ENCODE measurements at regions not wholly inside any gene's neighbourhood (a gene's known extent, or its start where the extent isn't known, plus 50 kb on each side); places are given as distances from the start of the nearest gene placed in this dataset.

- peaks cover 11% of the 10 kb centered on the region for H3K9me3 Mint-ChIP-seq (ENCODE audit: unreplicated experiment)
- no peaks in the 10 kb centered on the region for H3K4me1 Mint-ChIP-seq (ENCODE audit: insufficient read depth, unreplicated experiment)
- H3K27me3 Mint-ChIP-seq (ENCODE audit: insufficient read depth, unreplicated experiment), result no peaks in the 10 kb centered on the region
- ChIA-PET CTCF (no interaction called here), POLR2A (no interaction called here)
- no peak overlapping the region for H3K4me3 Mint-ChIP-seq (ENCODE audit: unreplicated experiment)
- no peak overlapping the region for H3K27ac Mint-ChIP-seq (ENCODE audit: low read depth, unreplicated experiment)
- DNase-seq (ENCODE audit: unreplicated experiment), result no peak
- BruUV-seq (replicated peaks), result no TSS peak
- TF ChIP-seq CTCF (IDR thresholded peaks at IDR 0.05; ENCODE audit: unreplicated experiment), result no peak
- intact Hi-C loops (cut with micrococcal nuclease), result no loop called here
- H3K36me3 Mint-ChIP-seq (ENCODE audit: insufficient read depth, unreplicated experiment), result no peaks in the 10 kb centered on the region
These were observed 555.1 kb upstream of the EPHA6 start for GRCh38 chr3:96259299-96259698.

GRCh38 chr3:96264701-96265100 is 549.7 kb upstream of the EPHA6 start:
- Mint-ChIP-seq H3K27me3 (ENCODE audit: insufficient read depth, unreplicated experiment) (no peaks in the 10 kb centered on the region), H3K4me1 (ENCODE audit: insufficient read depth, unreplicated experiment) (peaks cover 19% of the 10 kb centered on the region), H3K36me3 (ENCODE audit: insufficient read depth, unreplicated experiment) (no peaks in the 10 kb centered on the region), H3K9me3 (ENCODE audit: unreplicated experiment) (peaks cover 11% of the 10 kb centered on the region), H3K4me3 (ENCODE audit: unreplicated experiment) (no peak overlapping the region), H3K27ac (ENCODE audit: low read depth, unreplicated experiment) (no peak overlapping the region)
- intact Hi-C loops (cut with micrococcal nuclease), result no loop called here
- TF ChIP-seq CTCF (IDR thresholded peaks at IDR 0.05; ENCODE audit: unreplicated experiment), result no peak
- no peak for DNase-seq (ENCODE audit: unreplicated experiment)
- BruUV-seq (replicated peaks), result no TSS peak
- ChIA-PET POLR2A (no interaction called here), CTCF (no interaction called here)

GRCh38 chr3:96266395-96267190 is 547.8 kb upstream of the EPHA6 start:
- H3K9me3 Mint-ChIP-seq (ENCODE audit: unreplicated experiment), result peaks cover 2% of the 10 kb centered on the region
- BruUV-seq (replicated peaks), result no TSS peak
- peaks cover 19% of the 10 kb centered on the region for H3K4me1 Mint-ChIP-seq (ENCODE audit: insufficient read depth, unreplicated experiment)
- H3K36me3 Mint-ChIP-seq (ENCODE audit: insufficient read depth, unreplicated experiment), result no peaks in the 10 kb centered on the region
- no peak overlapping the region for H3K27ac Mint-ChIP-seq (ENCODE audit: low read depth, unreplicated experiment)
- peak; percentile 69 for DNase-seq (ENCODE audit: unreplicated experiment)
- CTCF ChIA-PET, result no interaction called here
- POLR2A ChIA-PET, result interaction anchor here (0.6 kb wide), 1 partner anchor 773 kb away, joined by 3 read pairs; no protein-coding TSS in a partner anchor
- intact Hi-C loops (cut with micrococcal nuclease), result no loop called here
- no peak overlapping the region for H3K4me3 Mint-ChIP-seq (ENCODE audit: unreplicated experiment)
- no peaks in the 10 kb centered on the region for H3K27me3 Mint-ChIP-seq (ENCODE audit: insufficient read depth, unreplicated experiment)
- TF ChIP-seq CTCF (IDR thresholded peaks at IDR 0.05; ENCODE audit: unreplicated experiment), result no peak

- intact Hi-C loops (cut with micrococcal nuclease), result no loop called here
- no peak for DNase-seq (ENCODE audit: unreplicated experiment)
- Mint-ChIP-seq H3K27me3 (ENCODE audit: insufficient read depth, unreplicated experiment) (no peaks in the 10 kb centered on the region), H3K4me1 (ENCODE audit: insufficient read depth, unreplicated experiment) (peaks cover 19% of the 10 kb centered on the region), H3K36me3 (ENCODE audit: insufficient read depth, unreplicated experiment) (no peaks in the 10 kb centered on the region), H3K4me3 (ENCODE audit: unreplicated experiment) (no peak overlapping the region), H3K9me3 (ENCODE audit: unreplicated experiment) (no peaks in the 10 kb centered on the region), H3K27ac (ENCODE audit: low read depth, unreplicated experiment) (no peak overlapping the region)
- BruUV-seq (replicated peaks), result no TSS peak
- no peak for TF ChIP-seq CTCF (IDR thresholded peaks at IDR 0.05; ENCODE audit: unreplicated experiment)
- ChIA-PET CTCF (no interaction called here), POLR2A (interaction anchor here (0.6 kb wide), 1 partner anchor 772 kb away, joined by 3 read pairs; no protein-coding TSS in a partner anchor)
These were observed 546.8 kb upstream of the EPHA6 start for GRCh38 chr3:96267577-96267976.
